Activated CD4-positive, alpha-beta T cell treated with anti-CD3 and anti-CD28 coated beads, Interleukin-2, amount 50 U/mL, for 1 hour (primary cell): ENCODE measurements at regions not wholly inside any gene's neighbourhood (a gene's known extent, or its start where the extent isn't known, plus 50 kb on each side); places are given as distances from the start of the nearest gene placed in this dataset.

Experiments used
- DNase-seq: peaks from one replicate; pipeline ENCODE4 v3.0.0-alpha.2; 2020

GRCh38 chr9:119810645-119811429 lies 441.6 kb upstream of the BRINP1 start:
- no peak for DNase-seq

GRCh38 chr9:119803679-119804078 lies 434.4 kb upstream of the BRINP1 start:
- DNase-seq, result no peak

GRCh38 chr9:119802621-119803020 lies 433.4 kb upstream of the BRINP1 start:
- DNase-seq, result no peak

DNA sequence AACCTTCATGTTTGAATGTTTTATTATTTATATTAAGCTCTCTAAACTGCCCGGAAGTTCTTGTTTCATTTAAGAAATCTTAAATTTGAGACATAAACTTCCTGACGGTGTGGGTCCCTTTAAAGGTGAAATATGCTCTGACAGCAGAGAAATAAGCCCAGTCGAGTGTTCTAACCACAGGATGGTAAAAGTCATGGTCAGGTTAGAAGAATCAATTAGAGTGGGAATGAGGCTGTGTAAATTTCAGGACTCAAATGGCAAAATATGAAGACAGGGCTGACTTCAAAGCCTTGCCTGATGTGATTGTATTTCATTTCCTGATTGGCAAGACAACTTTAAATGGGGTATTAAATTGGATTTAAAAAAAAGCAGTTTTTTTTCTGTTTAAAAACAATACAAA lies 432.9 kb upstream of the BRINP1 start:
- no peak for DNase-seq

- no peak for DNase-seq
Measured at GRCh38 chr9:119801311-119801710, 432.1 kb upstream of the BRINP1 start.

DNA sequence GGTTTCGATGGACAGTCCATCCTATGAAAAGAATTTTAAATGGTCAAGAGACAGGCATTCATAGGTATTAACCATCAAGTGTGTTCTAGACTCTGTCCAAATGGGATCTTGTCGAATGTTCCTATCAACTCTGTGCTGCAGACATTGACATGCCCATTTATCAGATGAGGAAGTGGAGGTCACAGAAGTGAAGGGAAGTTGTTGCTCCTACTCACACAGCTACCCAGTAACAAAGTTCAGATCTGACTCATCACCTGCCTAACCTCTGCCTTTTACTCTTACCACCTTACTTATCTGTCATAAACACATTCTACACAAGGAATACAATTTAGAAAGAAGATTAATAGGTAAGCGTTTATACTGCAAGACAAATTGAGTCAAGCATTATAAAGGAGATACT lies 426.2 kb upstream of the BRINP1 start:
- no peak for DNase-seq

DNA sequence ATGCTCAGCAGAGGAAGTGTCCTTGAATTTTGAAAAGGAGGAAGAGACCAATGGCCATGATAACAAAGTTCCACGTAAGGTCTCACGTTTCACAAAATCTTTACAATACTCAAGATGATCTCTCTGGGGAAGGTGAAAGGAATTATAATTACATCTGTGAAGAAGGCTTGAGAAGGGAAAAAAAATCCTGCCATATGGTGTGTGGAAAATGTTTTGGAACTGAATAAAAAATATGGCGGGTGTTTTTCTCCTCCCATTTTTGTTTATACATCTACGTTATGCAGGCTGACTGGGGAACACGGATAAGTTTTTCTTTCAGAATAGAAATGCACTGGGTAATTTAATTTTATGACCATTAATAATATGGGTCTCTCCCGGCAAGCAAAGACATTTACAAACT lies 425.6 kb upstream of the BRINP1 start:
- no peak for DNase-seq

- no peak for DNase-seq
Measured at GRCh38 chr9:119793218-119793617, 424.0 kb upstream of the BRINP1 start.

DNA sequence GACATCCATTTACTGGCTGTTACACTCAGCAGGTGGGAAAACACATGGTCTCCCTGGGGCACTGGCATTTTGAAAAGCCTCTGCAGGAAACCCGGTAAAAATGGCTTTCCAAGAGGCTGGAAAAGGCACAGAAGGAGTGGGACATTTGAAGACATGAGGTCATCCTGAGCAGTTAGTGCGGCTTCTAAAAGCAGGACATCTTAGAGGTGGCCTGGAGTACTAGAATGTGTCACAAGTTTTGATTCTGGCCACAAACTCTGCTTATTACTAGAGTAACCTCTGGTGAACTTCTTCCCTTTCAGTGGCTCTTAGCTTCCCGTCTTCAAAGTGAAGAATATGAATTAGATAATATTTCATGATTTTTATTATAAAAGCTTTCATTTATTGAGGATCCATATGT lies 423.0 kb upstream of the BRINP1 start:
- no peak for DNase-seq

GRCh38 chr9:119789987-119790386 lies 420.8 kb upstream of the BRINP1 start:
- DNase-seq, result no peak

GRCh38 chr9:119788921-119789320 lies 419.7 kb upstream of the BRINP1 start:
- no peak for DNase-seq

GRCh38 chr9:119781886-119782285 lies 412.7 kb upstream of the BRINP1 start:
- DNase-seq, result no peak

DNA sequence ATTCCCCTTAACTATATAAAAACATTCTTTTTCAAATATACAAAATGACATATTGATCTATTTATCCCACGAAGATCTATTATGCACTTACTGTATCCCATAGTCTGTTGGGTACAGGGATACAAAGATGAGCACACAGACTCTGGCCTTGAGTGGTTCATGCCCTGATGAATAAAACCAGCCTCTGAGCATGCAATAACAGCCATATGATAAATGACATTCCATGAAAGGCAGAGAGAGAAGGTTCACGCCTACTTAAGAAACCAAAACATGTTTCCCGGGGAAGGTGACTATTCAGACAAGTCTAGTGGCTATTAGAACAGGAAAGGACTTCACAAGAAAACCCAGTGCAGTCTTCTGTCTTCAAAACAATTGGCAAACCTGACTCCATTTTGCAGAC lies 406.2 kb upstream of the BRINP1 start:
- DNase-seq, result no peak

DNA sequence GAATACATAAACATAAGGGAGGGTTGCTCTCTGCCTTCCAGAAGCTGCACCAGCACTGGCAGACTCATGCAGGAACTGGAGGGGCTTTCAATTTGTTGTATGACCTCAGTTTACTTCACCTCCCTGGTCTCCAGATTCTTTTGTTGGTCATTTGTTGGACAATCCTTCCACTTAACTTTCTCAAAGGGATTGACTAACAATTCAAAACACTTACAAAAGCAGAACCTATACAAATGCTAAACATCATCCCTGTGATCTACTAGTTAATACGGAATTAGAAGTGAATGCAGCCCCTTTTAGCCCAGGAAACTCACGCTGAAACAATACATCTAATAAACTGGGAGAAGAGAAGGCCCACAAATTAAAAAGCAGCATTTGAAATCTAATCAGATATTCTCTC lies 404.6 kb upstream of the BRINP1 start:
- no peak for DNase-seq

DNA sequence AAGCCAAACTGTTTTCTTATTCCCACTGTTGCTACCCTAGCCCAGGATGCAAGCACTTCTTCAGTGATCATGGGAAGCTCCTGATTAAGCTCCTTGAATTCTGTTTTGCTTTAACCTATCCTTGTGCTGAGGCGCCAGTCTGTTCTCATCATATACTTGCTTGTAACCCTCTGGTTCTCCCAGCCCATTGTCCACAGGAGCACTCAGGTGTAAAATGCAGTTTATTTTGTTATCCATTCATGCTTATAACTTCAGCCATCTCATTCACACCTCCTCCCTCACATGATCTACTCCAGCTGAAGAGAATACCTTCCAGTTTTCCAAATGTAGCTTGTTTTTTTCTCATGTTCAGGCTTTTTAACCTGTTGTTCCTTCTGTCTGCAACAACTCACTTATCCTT lies 402.1 kb upstream of the BRINP1 start:
- no peak for DNase-seq

GRCh38 chr9:119768266-119768665 lies 399.0 kb upstream of the BRINP1 start:
- DNase-seq, result no peak

- no peak for DNase-seq
Measured at GRCh38 chr9:119765632-119766175, 396.5 kb upstream of the BRINP1 start.

DNA sequence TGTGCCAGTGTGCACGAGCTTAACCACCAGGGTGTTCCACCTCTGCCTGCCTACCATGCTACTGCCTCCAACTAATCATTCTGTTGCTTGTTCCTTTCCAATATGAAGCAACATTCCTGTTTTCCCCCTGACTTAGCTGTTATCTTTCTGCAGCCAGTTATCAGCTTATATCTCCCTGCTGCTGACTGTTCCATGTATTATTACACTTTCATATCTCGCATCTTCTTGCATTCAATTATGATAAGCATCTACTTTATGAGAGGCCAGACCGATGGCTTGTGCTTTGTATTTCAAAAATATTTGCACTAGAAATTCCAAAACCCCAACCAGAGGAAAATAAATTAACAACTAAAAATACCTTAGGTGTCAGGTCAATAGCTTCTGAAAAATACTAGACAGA lies 394.0 kb upstream of the BRINP1 start:
- no peak for DNase-seq

GRCh38 chr9:119761812-119762211 lies 392.6 kb upstream of the BRINP1 start:
- DNase-seq, result no peak

- DNase-seq, result no peak
Measured at GRCh38 chr9:119758990-119759389, 389.8 kb upstream of the BRINP1 start.

- DNase-seq, result no peak
Measured at GRCh38 chr9:119758241-119758640, 389.0 kb upstream of the BRINP1 start.

DNA sequence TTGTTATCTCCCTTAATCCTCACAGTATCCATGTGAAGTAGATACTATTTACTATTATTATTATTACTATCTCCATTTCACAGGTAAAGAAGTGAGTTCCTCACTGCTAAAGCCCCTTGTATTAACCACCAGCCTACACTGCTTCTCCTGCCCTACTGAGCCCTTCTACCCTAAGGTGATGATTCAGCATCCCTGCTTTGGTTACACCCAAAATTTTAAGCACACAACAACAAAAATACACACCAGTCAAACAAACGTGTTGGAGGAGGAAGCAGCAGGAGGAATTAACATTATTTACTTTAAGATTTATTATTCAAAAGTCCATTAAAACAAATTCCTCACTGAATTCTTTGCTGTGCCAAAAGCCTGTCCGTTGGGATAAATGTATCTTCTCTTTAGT lies 370.2 kb upstream of the BRINP1 start:
- DNase-seq, result no peak

DNA sequence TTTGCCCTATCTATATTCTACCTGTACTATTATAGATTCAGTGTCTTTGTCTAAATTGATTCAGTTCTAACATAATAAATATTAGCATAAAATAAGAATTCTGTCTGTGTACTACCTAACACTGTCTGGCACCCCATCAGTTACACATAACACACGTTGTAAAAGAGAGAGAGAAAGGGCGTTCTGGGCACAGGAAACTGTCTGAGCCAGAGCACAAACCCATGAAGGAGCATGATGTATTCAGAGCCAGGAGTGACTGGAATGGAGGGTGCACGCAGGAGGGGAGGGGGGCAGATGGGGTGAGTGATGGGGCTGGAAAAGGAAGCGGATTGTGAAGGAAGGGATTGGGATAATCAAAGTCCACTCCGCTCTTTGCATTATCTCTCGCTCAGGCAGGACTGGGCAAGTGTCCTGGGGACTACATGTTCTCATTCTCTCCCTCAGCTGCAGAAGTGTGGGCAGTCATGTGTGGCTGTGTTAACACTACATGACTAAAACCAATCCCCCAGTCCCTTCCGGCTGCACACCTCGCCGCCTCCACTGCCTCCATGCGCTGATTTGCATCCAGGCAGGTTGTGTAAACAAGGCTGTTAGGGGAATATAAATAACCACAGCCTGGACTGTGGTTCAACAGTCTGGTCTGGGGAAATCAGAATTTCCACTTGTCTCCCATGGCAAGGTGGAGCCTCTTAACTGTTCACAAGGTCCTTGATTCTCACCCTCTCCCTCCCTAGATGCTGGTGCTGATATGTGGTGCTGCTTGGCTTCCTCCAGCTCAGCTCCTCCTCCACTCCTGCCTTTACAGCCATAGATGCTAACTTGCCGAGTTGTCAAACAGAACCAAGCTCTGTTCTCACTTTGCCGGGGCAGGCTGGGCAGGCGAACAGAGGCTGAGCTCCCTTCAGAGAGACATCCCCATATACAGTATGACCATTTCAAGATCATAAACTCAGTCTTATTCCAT lies 367.5 kb upstream of the BRINP1 start:
- DNase-seq, result no peak

DNA sequence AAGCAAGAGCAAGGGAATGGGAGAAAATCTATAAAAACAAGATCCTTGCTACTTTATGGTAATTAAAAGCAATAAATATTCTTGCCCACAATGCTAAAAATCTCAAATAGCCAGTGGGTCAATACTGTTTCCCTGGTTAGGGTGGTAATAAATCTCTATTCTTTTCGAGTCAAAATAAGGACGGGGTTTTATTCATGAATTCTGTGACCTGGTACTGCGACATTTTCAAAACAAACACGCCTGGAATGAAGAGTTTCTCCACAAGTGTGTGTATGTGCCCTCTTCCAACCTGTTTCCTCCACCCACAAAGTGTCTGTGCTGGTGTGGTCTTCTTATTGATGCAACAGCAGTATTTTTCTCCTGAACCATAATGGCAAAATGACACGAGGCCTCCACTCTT lies 358.8 kb upstream of the BRINP1 start:
- no peak for DNase-seq
